SU-DHL-6 (cell line): ENCODE measurements at regions not wholly inside any gene's neighbourhood (a gene's known extent, or its start where the extent isn't known, plus 50 kb on each side); places are given as distances from the start of the nearest gene placed in this dataset.

Experiments used
- CTCF ChIP-seq: fragments of 200-600 bp; sonication (generic); IDR thresholded peaks from one replicate; pipeline ENCODE4 v1.5.1; 2017; ENCODE audit warnings: antibody characterized with exemption, mild to moderate bottlenecking, low read length, moderate library complexity; ENCODE audit not compliant: insufficient read depth, poor library complexity, severe bottlenecking
- EZH2phosphoT487 ChIP-seq: fragments of 200-600 bp; sonication (generic), shearing (Covaris generic); conservative IDR thresholded peaks from 2 replicates; pipeline ENCODE4 v1.6.1; 2018; ENCODE audit warnings: mild to moderate bottlenecking, antibody characterized with exemption, low read length, moderate library complexity, mixed read lengths

- no peak for TF ChIP-seq EZH2phosphoT487
- no peak for TF ChIP-seq CTCF
Measured at GRCh38 chr4:14652522-14652921, 349.8 kb upstream of the CPEB2 start.
